ENCODE measurements at regions not wholly inside any gene's neighbourhood (a gene's known extent, or its start where the extent isn't known, plus 50 kb on each side); places are given as distances from the start of the nearest gene placed in this dataset.

- TF ChIP-seq CTCF (IDR thresholded peaks at IDR 0.05) = no peak
- TF ChIP-seq POLR2A (IDR thresholded peaks at IDR 0.05) = no peak
Measured at GRCh38 chr6:94559829-94560537, 1017.4 kb upstream of the MANEA start.

Measured in heart left ventricle (tissue), 13 donors.